Panc1 (cell line): ENCODE measurements at regions not wholly inside any gene's neighbourhood (a gene's known extent, or its start where the extent isn't known, plus 50 kb on each side); places are given as distances from the start of the nearest gene placed in this dataset.

Source experiments
- CTCF ChIP-seq: fragments of 450-650 bp; IDR thresholded peaks from 2 replicates; pipeline ENCODE4 v1.5.1; 2017; ENCODE audit warnings: mild to moderate bottlenecking
- POLR2AphosphoS5 ChIP-seq: IDR thresholded peaks from 2 replicates; pipeline ENCODE4 v1.6.1; 2012; ENCODE audit warnings: mild to moderate bottlenecking, low read depth, low read length, moderate library complexity
- TF ChIP-seq, protein P1 (sequence below), 2 experiments: IDR thresholded peaks; 2 replicates each; pipeline ENCODE4 v1.6.1; 2011 to 2012; ENCODE audit warnings: low read depth in 2 of 2, control low read depth in 1 of 2, low read length in 1 of 2, mild to moderate bottlenecking in 1 of 2, moderate library complexity in 1 of 2; ENCODE audit not compliant: insufficient read depth in 1 of 2

DNA sequence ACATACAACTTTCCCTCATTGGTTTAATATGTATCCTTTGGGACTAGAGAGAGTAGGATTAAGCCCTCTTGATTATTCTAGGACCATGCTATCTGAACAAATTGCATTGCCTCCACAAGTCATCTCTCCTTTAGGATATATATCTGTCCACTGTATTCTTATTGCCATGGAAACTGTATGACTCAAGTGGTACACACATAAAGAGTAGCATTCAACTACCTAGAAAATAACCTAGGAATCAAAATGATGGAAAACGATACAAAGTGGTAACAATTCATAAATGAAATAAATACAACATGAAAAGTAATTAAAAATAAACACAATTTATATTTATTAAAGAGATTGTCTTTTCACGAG is 212.1 kb upstream of the P2RY1 start:
- TF ChIP-seq CTCF (no peak), POLR2AphosphoS5 (no peak)
- TF ChIP-seq, protein P1, sequence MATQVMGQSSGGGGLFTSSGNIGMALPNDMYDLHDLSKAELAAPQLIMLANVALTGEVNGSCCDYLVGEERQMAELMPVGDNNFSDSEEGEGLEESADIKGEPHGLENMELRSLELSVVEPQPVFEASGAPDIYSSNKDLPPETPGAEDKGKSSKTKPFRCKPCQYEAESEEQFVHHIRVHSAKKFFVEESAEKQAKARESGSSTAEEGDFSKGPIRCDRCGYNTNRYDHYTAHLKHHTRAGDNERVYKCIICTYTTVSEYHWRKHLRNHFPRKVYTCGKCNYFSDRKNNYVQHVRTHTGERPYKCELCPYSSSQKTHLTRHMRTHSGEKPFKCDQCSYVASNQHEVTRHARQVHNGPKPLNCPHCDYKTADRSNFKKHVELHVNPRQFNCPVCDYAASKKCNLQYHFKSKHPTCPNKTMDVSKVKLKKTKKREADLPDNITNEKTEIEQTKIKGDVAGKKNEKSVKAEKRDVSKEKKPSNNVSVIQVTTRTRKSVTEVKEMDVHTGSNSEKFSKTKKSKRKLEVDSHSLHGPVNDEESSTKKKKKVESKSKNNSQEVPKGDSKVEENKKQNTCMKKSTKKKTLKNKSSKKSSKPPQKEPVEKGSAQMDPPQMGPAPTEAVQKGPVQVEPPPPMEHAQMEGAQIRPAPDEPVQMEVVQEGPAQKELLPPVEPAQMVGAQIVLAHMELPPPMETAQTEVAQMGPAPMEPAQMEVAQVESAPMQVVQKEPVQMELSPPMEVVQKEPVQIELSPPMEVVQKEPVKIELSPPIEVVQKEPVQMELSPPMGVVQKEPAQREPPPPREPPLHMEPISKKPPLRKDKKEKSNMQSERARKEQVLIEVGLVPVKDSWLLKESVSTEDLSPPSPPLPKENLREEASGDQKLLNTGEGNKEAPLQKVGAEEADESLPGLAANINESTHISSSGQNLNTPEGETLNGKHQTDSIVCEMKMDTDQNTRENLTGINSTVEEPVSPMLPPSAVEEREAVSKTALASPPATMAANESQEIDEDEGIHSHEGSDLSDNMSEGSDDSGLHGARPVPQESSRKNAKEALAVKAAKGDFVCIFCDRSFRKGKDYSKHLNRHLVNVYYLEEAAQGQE (IDR thresholded peaks at IDR 0.05; ENCODE audit: insufficient read depth in 1 of 2, low read depth in 2 of 2, low read length in 1 of 2): no peak
